Activated CD4-positive, alpha-beta T cell treated with anti-CD3 and anti-CD28 coated beads, Interleukin-2, amount 50 U/mL, for 16 hours (primary cell): ENCODE measurements at regions not wholly inside any gene's neighbourhood (a gene's known extent, or its start where the extent isn't known, plus 50 kb on each side); places are given as distances from the start of the nearest gene placed in this dataset.
"Not testable (repeated sequence)": the region's sequence is repeated elsewhere in the genome, so short reads cannot be mapped to it uniquely, and the experiment has no call there.

Experiments
- DNase-seq: peaks from one replicate; pipeline ENCODE4 v3.0.0-alpha.2; 2020

GRCh38 chr1:200496937-200497336 is 87.1 kb upstream of the ZNF281 start:
- no peak for DNase-seq

GRCh38 chr1:200495901-200496300 is 86.1 kb upstream of the ZNF281 start:
- DNase-seq: no peak

GRCh38 chr1:200493344-200493743 is 83.5 kb upstream of the ZNF281 start:
- no peak for DNase-seq

GRCh38 chr1:200491103-200491502 is 81.3 kb upstream of the ZNF281 start:
- no peak for DNase-seq

- no peak for DNase-seq
These were observed 80.3 kb upstream of the ZNF281 start for GRCh38 chr1:200490183-200490582.

- peak; percentile 76 for DNase-seq
These were observed 78.7 kb upstream of the ZNF281 start for GRCh38 chr1:200488375-200489165.

- no peak for DNase-seq
These were observed 77.8 kb upstream of the ZNF281 start for GRCh38 chr1:200487650-200488049.

- DNase-seq: no peak
These were observed 76.8 kb upstream of the ZNF281 start for GRCh38 chr1:200486634-200487033.

- not testable (repeated sequence) for DNase-seq
These were observed 74.7 kb upstream of the ZNF281 start for GRCh38 chr1:200484438-200484946.

GRCh38 chr1:200483491-200484143 is 73.8 kb upstream of the ZNF281 start:
- DNase-seq: peak; percentile 93

- no peak for DNase-seq
These were observed 71.1 kb upstream of the ZNF281 start for GRCh38 chr1:200480964-200481363.

GRCh38 chr1:200479816-200480215 is 70.0 kb upstream of the ZNF281 start:
- DNase-seq: no peak

GRCh38 chr1:200478945-200479558 is 69.2 kb upstream of the ZNF281 start:
- DNase-seq: no peak

- DNase-seq: no peak
These were observed 68.4 kb upstream of the ZNF281 start for GRCh38 chr1:200478239-200478623.

GRCh38 chr1:200474633-200475032 is 64.8 kb upstream of the ZNF281 start:
- no peak for DNase-seq

- peak; percentile 80 for DNase-seq
These were observed 64.0 kb upstream of the ZNF281 start for GRCh38 chr1:200473698-200474371.

- peak; percentile 73 for DNase-seq
These were observed 61.9 kb upstream of the ZNF281 start for GRCh38 chr1:200471739-200472138.

GRCh38 chr1:200468264-200469001 is 58.6 kb upstream of the ZNF281 start:
- no peak for DNase-seq

- no peak for DNase-seq
These were observed 55.1 kb upstream of the ZNF281 start for GRCh38 chr1:200464784-200465400.
